Calu3 (cell line): ENCODE measurements at regions not wholly inside any gene's neighbourhood (a gene's known extent, or its start where the extent isn't known, plus 50 kb on each side); places are given as distances from the start of the nearest gene placed in this dataset.

Source experiments
- BruUV-seq: library from RNA; stranded (reverse); fragments of 400-500 nt; replicated peaks from 2 replicates; lab custom pipeline; 2021; lab: Mats Ljungman, UMichigan
- CTCF ChIA-PET: fragments of 300-600 bp; sonication (Branson Sonifier 250); formaldehyde crosslinking; loops from one replicate; lab custom pipeline; 2022; ENCODE audit warnings: antibody characterized with exemption; lab: Charles Lee
- DNase-seq: peaks from one replicate; pipeline ENCODE4 v3.0.0; 2022
- H3K27ac Mint-ChIP-seq: one replicate; pipeline ENCODE4 v1.8.0; 2022; ENCODE audit warnings: mixed read lengths; ENCODE audit not compliant: unreplicated experiment
- H3K27me3 Mint-ChIP-seq: one replicate; pipeline ENCODE4 v1.8.0; 2022; ENCODE audit warnings: mixed read lengths; ENCODE audit not compliant: unreplicated experiment
- H3K36me3 Mint-ChIP-seq: one replicate; pipeline ENCODE4 v1.8.0; 2022; ENCODE audit warnings: mild to moderate bottlenecking, moderate library complexity, mixed read lengths; ENCODE audit not compliant: insufficient read depth, unreplicated experiment
- H3K4me1 Mint-ChIP-seq: one replicate; pipeline ENCODE4 v1.8.0; 2022; ENCODE audit warnings: mild to moderate bottlenecking, low read depth, mixed read lengths; ENCODE audit not compliant: unreplicated experiment
- H3K4me3 Mint-ChIP-seq: one replicate; pipeline ENCODE4 v1.8.0; 2022; ENCODE audit warnings: mild to moderate bottlenecking, low read depth, moderate library complexity, mixed read lengths; ENCODE audit not compliant: unreplicated experiment
- H3K9me3 Mint-ChIP-seq: one replicate; pipeline ENCODE4 v1.8.0; 2022; ENCODE audit warnings: low read depth, mixed read lengths; ENCODE audit not compliant: unreplicated experiment
- intact Hi-C: fragments of 100-400 bp; cut with micrococcal nuclease; formaldehyde crosslinking; loops from one replicate; pipeline ENCODE4 v1.10.0; 2022; ENCODE audit not compliant: unreplicated experiment
- TF ChIP-seq, protein P1 (sequence below): fragments of 200-600 bp; IDR thresholded peaks from one replicate; pipeline ENCODE4 v1.8.0; 2022; ENCODE audit warnings: antibody characterized with exemption; ENCODE audit not compliant: unreplicated experiment

DNA sequence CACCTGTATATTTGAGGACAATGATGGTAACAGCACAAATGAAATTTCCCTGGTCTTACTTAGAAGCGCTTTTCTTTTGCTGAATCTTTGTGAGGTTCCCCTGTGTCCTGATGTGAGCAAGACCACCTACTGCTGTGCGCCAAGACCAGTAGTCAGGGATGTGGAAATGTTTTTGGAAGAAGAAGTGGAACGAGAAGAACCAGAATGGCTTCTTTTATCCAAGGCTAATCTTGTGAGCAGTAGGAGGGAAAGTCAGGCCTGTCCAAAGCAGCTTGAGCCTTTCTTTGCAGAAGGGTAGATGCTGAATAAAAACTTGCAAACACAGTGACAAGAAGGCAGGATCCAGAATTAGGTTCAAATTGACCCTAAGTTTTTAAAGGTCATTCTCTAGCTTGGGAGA, 223.0 kb downstream of the FAT3 start:
- Mint-ChIP-seq H3K4me1 (peaks cover 8% of the 10 kb centered on the region), H3K27ac (no peak overlapping the region), H3K9me3 (no peaks in the 10 kb centered on the region), H3K4me3 (no peak overlapping the region), H3K27me3 (no peaks in the 10 kb centered on the region), H3K36me3 (no peaks in the 10 kb centered on the region)
- DNase-seq, result no peak
- intact Hi-C loops, result no loop called here
- BruUV-seq, result no TSS peak
- CTCF ChIA-PET, result interaction anchor here (0.7 to 0.8 kb wide), 3 partner anchors 61 to 329 kb away, joined by 3 to 5 read pairs (median 3); no protein-coding TSS in a partner anchor
- TF ChIP-seq, protein P1, sequence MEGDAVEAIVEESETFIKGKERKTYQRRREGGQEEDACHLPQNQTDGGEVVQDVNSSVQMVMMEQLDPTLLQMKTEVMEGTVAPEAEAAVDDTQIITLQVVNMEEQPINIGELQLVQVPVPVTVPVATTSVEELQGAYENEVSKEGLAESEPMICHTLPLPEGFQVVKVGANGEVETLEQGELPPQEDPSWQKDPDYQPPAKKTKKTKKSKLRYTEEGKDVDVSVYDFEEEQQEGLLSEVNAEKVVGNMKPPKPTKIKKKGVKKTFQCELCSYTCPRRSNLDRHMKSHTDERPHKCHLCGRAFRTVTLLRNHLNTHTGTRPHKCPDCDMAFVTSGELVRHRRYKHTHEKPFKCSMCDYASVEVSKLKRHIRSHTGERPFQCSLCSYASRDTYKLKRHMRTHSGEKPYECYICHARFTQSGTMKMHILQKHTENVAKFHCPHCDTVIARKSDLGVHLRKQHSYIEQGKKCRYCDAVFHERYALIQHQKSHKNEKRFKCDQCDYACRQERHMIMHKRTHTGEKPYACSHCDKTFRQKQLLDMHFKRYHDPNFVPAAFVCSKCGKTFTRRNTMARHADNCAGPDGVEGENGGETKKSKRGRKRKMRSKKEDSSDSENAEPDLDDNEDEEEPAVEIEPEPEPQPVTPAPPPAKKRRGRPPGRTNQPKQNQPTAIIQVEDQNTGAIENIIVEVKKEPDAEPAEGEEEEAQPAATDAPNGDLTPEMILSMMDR, result no peak

- CTCF ChIA-PET, result interaction anchor here (0.6 kb wide), 1 partner anchor 100 kb away, joined by 3 read pairs; no protein-coding TSS in a partner anchor
- Mint-ChIP-seq H3K9me3 (no peaks in the 10 kb centered on the region), H3K27ac (no peak overlapping the region), H3K4me1 (peaks cover 8% of the 10 kb centered on the region), H3K4me3 (no peak overlapping the region), H3K36me3 (no peaks in the 10 kb centered on the region), H3K27me3 (no peaks in the 10 kb centered on the region)
- intact Hi-C loops, result no loop called here
- BruUV-seq, result no TSS peak
- no peak for DNase-seq
- TF ChIP-seq, protein P1, result no peak
These were observed 224.6 kb downstream of the FAT3 start for GRCh38 chr11:92449222-92449621.

- Mint-ChIP-seq H3K27ac (no peak overlapping the region), H3K36me3 (no peaks in the 10 kb centered on the region), H3K9me3 (no peaks in the 10 kb centered on the region), H3K4me3 (no peak overlapping the region), H3K27me3 (no peaks in the 10 kb centered on the region), H3K4me1 (peaks cover 8% of the 10 kb centered on the region)
- intact Hi-C loops, result no loop called here
- TF ChIP-seq, protein P1, result no peak
- CTCF ChIA-PET, result interaction anchor here (0.6 kb wide), 1 partner anchor 100 kb away, joined by 3 read pairs; no protein-coding TSS in a partner anchor
- no peak for DNase-seq
- BruUV-seq, result no TSS peak
These were observed 225.2 kb downstream of the FAT3 start for GRCh38 chr11:92449780-92450179.

GRCh38 chr11:92451063-92451462, 226.4 kb downstream of the FAT3 start:
- DNase-seq, result no peak

More at GRCh38 chr11:92451063-92451462, 226.4 kb downstream of the FAT3 start:
- CTCF ChIA-PET, result no interaction called here
- Mint-ChIP-seq H3K9me3 (no peaks in the 10 kb centered on the region), H3K36me3 (no peaks in the 10 kb centered on the region), H3K4me1 (peaks cover 8% of the 10 kb centered on the region), H3K27me3 (no peaks in the 10 kb centered on the region), H3K27ac (no peak overlapping the region), H3K4me3 (no peak overlapping the region)
- TF ChIP-seq, protein P1, result no peak
- intact Hi-C loops, result no loop called here
- no TSS peak for BruUV-seq
